H1 (cell line): ENCODE measurements at regions not wholly inside any gene's neighbourhood (a gene's known extent, or its start where the extent isn't known, plus 50 kb on each side); places are given as distances from the start of the nearest gene placed in this dataset.
A peak's percentile ranks its signal among the peaks of the same experiment; 100 is the strongest.

Experiments
- CTCF ChIA-PET: fragments of 300-600 bp; sonication (Branson Sonifier 250); formaldehyde crosslinking; loops from one replicate; lab custom pipeline; 2021; ENCODE audit not compliant: partially characterized antibody; lab: Charles Lee
- POLR2A ChIA-PET: fragments of 300-600 bp; sonication (Branson Sonifier 250); formaldehyde crosslinking; loops from one replicate; lab custom pipeline; 2021; ENCODE audit warnings: inconsistent platforms; ENCODE audit not compliant: partially characterized antibody; lab: Charles Lee
- DNase-seq, 2 experiments: peaks; one replicate each; pipeline versions ENCODE4 v3.0.0 to v3.0.0-alpha.2; 2010 to 2022; ENCODE audit warnings: low spot score in 2 of 2, low read depth in 1 of 2, mixed read lengths in 1 of 2
- FAIRE-seq: peaks from 2 replicates; lab custom pipeline; 2011; peaks lifted over from hg19 to GRCh38; lab: Jason Lieb, UNC
- H2AFZ ChIP-seq: 2 replicates; pipeline ENCODE4 v1.8.1; 2012; ENCODE audit warnings: low read length, inconsistent platforms
- H2AK5ac ChIP-seq: 2 replicates; pipeline ENCODE4 v1.6.1; 2013; ENCODE audit warnings: low read depth, low read length
- H2BK120ac ChIP-seq: replicated peaks from 2 replicates; pipeline ENCODE3; 2013; ENCODE audit warnings: low read depth, low read length, inconsistent platforms
- H2BK12ac ChIP-seq: 2 replicates; pipeline ENCODE4 v1.6.1; 2013; ENCODE audit warnings: low read depth, low read length
- H2BK15ac ChIP-seq: 2 replicates; pipeline ENCODE4 v1.6.1; 2013; ENCODE audit warnings: low read length
- H2BK20ac ChIP-seq: 2 replicates; pipeline ENCODE4 v1.6.1; 2013; ENCODE audit warnings: low read length
- H2BK5ac ChIP-seq: 2 replicates; pipeline ENCODE4 v1.6.1; 2013; ENCODE audit warnings: low read depth, low read length
- H3K14ac ChIP-seq: 2 replicates; pipeline ENCODE4 v1.6.1; 2013; ENCODE audit warnings: inconsistent platforms; ENCODE audit not compliant: insufficient read length
- H3K18ac ChIP-seq: 2 replicates; pipeline ENCODE4 v1.6.1; 2013; ENCODE audit warnings: low read length; ENCODE audit errors: extremely low read depth
- H3K23ac ChIP-seq: 2 replicates; pipeline ENCODE4 v1.6.1; 2013; ENCODE audit warnings: inconsistent platforms; ENCODE audit not compliant: insufficient read length
- H3K23me2 ChIP-seq: 2 replicates; pipeline ENCODE4 v1.6.1; 2013; ENCODE audit warnings: low read depth, low read length
- H3K27ac ChIP-seq: 2 replicates; pipeline ENCODE4 v1.6.1; 2011; ENCODE audit warnings: low read depth, low read length, inconsistent platforms
- H3K27me3 ChIP-seq, 4 experiments: replicated peaks in 1 of 4; 1 replicate in 1 of 4; 2 replicates in 3 of 4; pipeline versions ENCODE4 v1.6.1 to v1.8.1; 2011 to 2013; ENCODE audit warnings: low read length in 3 of 4, mild to moderate bottlenecking in 3 of 4, inconsistent platforms in 2 of 4, mixed read lengths in 2 of 4, moderate library complexity in 1 of 4; ENCODE audit not compliant: control insufficient read depth in 3 of 4, insufficient read depth in 3 of 4; ENCODE audit errors: extremely low read depth in 1 of 4
- H3K36me3 ChIP-seq, 4 experiments: 2 replicates each; pipeline versions ENCODE4 v1.6.1 to v1.8.1; 2011 to 2013; ENCODE audit warnings: mild to moderate bottlenecking in 4 of 4, low read length in 3 of 4, moderate library complexity in 2 of 4, control low read depth in 1 of 4, inconsistent platforms in 1 of 4; ENCODE audit not compliant: insufficient read depth in 4 of 4, control insufficient read depth in 2 of 4
- H3K4ac ChIP-seq: replicated peaks from 2 replicates; pipeline ENCODE3; 2013; ENCODE audit warnings: low read length, low read depth, mixed read lengths, inconsistent platforms; ENCODE audit not compliant: insufficient read length
- H3K4me1 ChIP-seq, 4 experiments: replicated peaks in 1 of 4; 1 replicate in 1 of 4; 2 replicates in 3 of 4; pipeline versions ENCODE4 v1.6.1 to v1.8.1; 2011 to 2013; ENCODE audit warnings: low read length in 3 of 4, inconsistent platforms in 2 of 4, mixed read lengths in 1 of 4; ENCODE audit not compliant: insufficient read depth in 4 of 4, control insufficient read depth in 3 of 4
- H3K4me2 ChIP-seq, 2 experiments: 2 replicates each; pipeline versions ENCODE4 v1.6.1 to v1.8.1; 2011 to 2013; ENCODE audit warnings: low read depth in 2 of 2, low read length in 2 of 2, control low read depth in 1 of 2, inconsistent platforms in 1 of 2, mild to moderate bottlenecking in 1 of 2; ENCODE audit not compliant: insufficient read depth in 1 of 2
- H3K4me3 ChIP-seq, 4 experiments: fragments of 200-600, 300-600 bp in 1 of 4; sonication (generic), shearing (Covaris generic), sonication (Bioruptor Twin) in 1 of 4; 2 replicates each; pipeline versions ENCODE4 v1.5.1 to v1.8.1; 2011 to 2016; ENCODE audit warnings: low read length in 4 of 4, low read depth in 3 of 4, control low read depth in 2 of 4, inconsistent platforms in 2 of 4, mild to moderate bottlenecking in 2 of 4, mixed read lengths in 1 of 4, moderate library complexity in 1 of 4; ENCODE audit not compliant: insufficient read depth in 2 of 4; ENCODE audit errors: extremely low read depth in 1 of 4
- H3K56ac ChIP-seq: replicated peaks from 2 replicates; pipeline ENCODE3; 2013; ENCODE audit warnings: low read depth, mild to moderate bottlenecking, mixed read lengths, low read length, inconsistent platforms; ENCODE audit not compliant: insufficient read length
- H3K79me1 ChIP-seq: 2 replicates; pipeline ENCODE4 v1.6.1; 2013; ENCODE audit warnings: low read depth, low read length, control low read depth
- H3K79me2 ChIP-seq, 2 experiments: 2 replicates each; pipeline versions ENCODE4 v1.6.1 to v1.8.1; 2012 to 2013; ENCODE audit warnings: low read length in 2 of 2, mild to moderate bottlenecking in 2 of 2, inconsistent platforms in 1 of 2; ENCODE audit not compliant: insufficient read depth in 2 of 2, control insufficient read depth in 1 of 2
- H3K9ac ChIP-seq, 4 experiments: replicated peaks in 1 of 4; 1 replicate in 1 of 4; 2 replicates in 3 of 4; pipeline versions ENCODE4 v1.6.1 to v1.8.1; 2011 to 2013; ENCODE audit warnings: low read depth in 3 of 4, low read length in 3 of 4, control low read depth in 2 of 4, mild to moderate bottlenecking in 2 of 4, moderate library complexity in 2 of 4, inconsistent platforms in 1 of 4; ENCODE audit errors: extremely low read depth in 1 of 4
- H3K9me3 ChIP-seq, 2 experiments: 2 replicates each; pipeline versions ENCODE4 v1.6.1 to v1.8.1; 2012 to 2013; ENCODE audit warnings: mild to moderate bottlenecking in 2 of 2, moderate library complexity in 2 of 2, control low read depth in 1 of 2, inconsistent platforms in 1 of 2, low read depth in 1 of 2, low read length in 1 of 2, mixed read lengths in 1 of 2; ENCODE audit not compliant: insufficient read depth in 2 of 2
- H4K20me1 ChIP-seq, 2 experiments: replicated peaks in 1 of 2; 2 replicates each; pipeline versions ENCODE3 to v1.8.1; 2011 to 2013; ENCODE audit warnings: inconsistent platforms in 2 of 2, low read length in 2 of 2, mild to moderate bottlenecking in 1 of 2; ENCODE audit not compliant: insufficient read depth in 2 of 2, control insufficient read depth in 1 of 2
- H4K5ac ChIP-seq: 2 replicates; pipeline ENCODE4 v1.6.1; 2013; ENCODE audit warnings: low read length, low read depth, mixed read lengths, inconsistent platforms; ENCODE audit not compliant: insufficient read length
- H4K8ac ChIP-seq: 2 replicates; pipeline ENCODE4 v1.8.0; 2013; ENCODE audit warnings: mild to moderate bottlenecking, moderate library complexity, low read length, inconsistent platforms; ENCODE audit not compliant: insufficient read depth; ENCODE audit errors: extremely low read depth
- H4K91ac ChIP-seq: replicated peaks from 2 replicates; pipeline ENCODE3; 2013; ENCODE audit warnings: low read length, mixed read lengths, inconsistent platforms; ENCODE audit not compliant: insufficient read length
- BACH1 ChIP-seq: IDR thresholded peaks from 2 replicates; pipeline ENCODE4 v1.6.1; 2012; ENCODE audit warnings: low read length, improper control_type of control experiment
- CREB1 ChIP-seq: IDR thresholded peaks from 2 replicates; pipeline ENCODE4 v1.6.1; 2012; ENCODE audit warnings: inconsistent platforms
- EGR1 ChIP-seq: IDR thresholded peaks from 2 replicates; pipeline ENCODE4 v1.6.1; 2011; ENCODE audit warnings: low read depth, low read length, borderline replicate concordance
- FOSL1 ChIP-seq: IDR thresholded peaks from 2 replicates; pipeline ENCODE4 v1.6.1; 2011; ENCODE audit warnings: mild to moderate bottlenecking, low read depth, low read length, moderate library complexity; ENCODE audit not compliant: insufficient read depth
- KDM5A ChIP-seq: fragments of 200-600 bp; IDR thresholded peaks from 2 replicates; pipeline ENCODE4 v1.7.1; 2012; ENCODE audit warnings: mild to moderate bottlenecking, low read length, inconsistent platforms, mixed read lengths
- NANOG ChIP-seq: IDR thresholded peaks from 2 replicates; pipeline ENCODE4 v1.6.1; 2011; ENCODE audit warnings: low read length, low read depth, mild to moderate bottlenecking, inconsistent platforms; ENCODE audit not compliant: insufficient read depth, poor library complexity, severe bottlenecking
- POU5F1 ChIP-seq: IDR thresholded peaks from 2 replicates; pipeline ENCODE4 v1.6.1; 2011; ENCODE audit warnings: low read depth, mild to moderate bottlenecking, low read length, moderate library complexity
- RFX5 ChIP-seq: IDR thresholded peaks from 2 replicates; pipeline ENCODE4 v1.6.1; 2011; ENCODE audit warnings: low read depth, low read length, improper control_type of control experiment, borderline replicate concordance
- SIX5 ChIP-seq: IDR thresholded peaks from 2 replicates; pipeline ENCODE4 v1.6.1; 2011; ENCODE audit warnings: mild to moderate bottlenecking, low read depth, low read length
- WGBS, 2 experiments: shearing (Covaris generic) in 1 of 2; methylation state at CpG; one replicate each; pipeline versions ENCODE4 v1.1.6 to v1.1.7; 2013 to 2015; ENCODE audit warnings: low lambda C conversion rate in 2 of 2, mixed read lengths in 2 of 2, inconsistent platforms in 1 of 2, low coverage in 1 of 2, missing lambda C conversion rate in 1 of 2; ENCODE audit not compliant: insufficient replicate concordance in 2 of 2, insufficient coverage in 1 of 2, insufficient read length in 1 of 2; ENCODE audit errors: extremely low coverage in 1 of 2, missing lambda C conversion rate in 1 of 2; 5-methylcytosine and 5-hydroxymethylcytosine counted together

DNA sequence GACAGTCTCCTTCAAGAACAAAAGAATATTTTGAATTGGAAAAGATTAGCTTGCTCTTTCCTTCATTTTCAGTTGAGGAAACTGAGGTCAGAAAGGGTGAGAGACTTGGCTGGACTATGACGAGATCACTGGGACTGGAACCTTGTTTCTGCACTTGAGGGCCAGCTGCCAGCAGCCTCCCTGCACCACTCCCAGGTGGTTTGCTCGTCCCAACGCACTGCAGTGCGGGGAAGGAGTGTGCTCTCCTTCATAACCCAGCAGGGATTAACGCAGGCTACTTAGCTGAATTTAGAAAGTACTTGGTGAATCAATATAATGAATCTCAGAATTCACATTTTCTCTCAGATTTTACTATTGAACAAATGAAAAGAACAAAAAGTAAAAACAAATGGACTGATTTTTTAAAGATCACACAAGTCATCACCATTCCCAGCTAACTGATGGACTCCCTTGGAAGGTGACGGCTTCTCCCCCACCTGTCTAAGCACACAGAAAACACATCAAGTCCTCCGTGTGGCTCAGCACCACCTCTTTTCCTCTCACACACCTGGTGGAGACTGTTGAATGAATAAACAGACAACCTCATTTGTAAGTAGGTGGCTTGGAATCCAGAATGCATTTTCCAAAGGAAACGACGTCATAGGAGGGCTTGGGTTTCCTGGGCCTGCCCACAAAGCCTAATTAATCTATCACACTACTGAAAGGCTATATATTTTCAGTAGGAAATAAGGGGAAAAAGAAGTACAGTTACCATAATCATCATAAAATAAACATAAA lies 121.0 kb downstream of the QRSL1 start:
- no peak overlapping the region for H3K27ac ChIP-seq
- 77% methylated on average over 9 of the region's 9 CpGs; no CpG with 5 or more reads in 1 of the 2 experiments for WGBS, 2 experiments
- no peak overlapping the region for H3K23ac ChIP-seq
- no peak overlapping the region for H4K8ac ChIP-seq
- H2BK20ac ChIP-seq = peak overlapping the region; percentile 29; the same call in 1 of the 2 replicates
- H2AK5ac ChIP-seq = no peak overlapping the region
- no peak overlapping the region for H3K56ac ChIP-seq
- no peak overlapping the region for H3K4ac ChIP-seq
- no peak overlapping the region for H4K5ac ChIP-seq
- H3K79me1 ChIP-seq = no peaks in the 10 kb centered on the region
- H2BK120ac ChIP-seq = peak overlapping the region; percentile 45
- H2AFZ ChIP-seq = no peak overlapping the region
- no peaks in the 10 kb centered on the region for H3K23me2 ChIP-seq
- no peak overlapping the region for H4K91ac ChIP-seq
- H2BK5ac ChIP-seq = 0 out of 2 replicates have a peak overlapping the region, but pooled peaks have one; percentile 31
- H4K20me1 ChIP-seq = no peaks in the 10 kb centered on the region
- DNase-seq = no peak
- H3K4me1 ChIP-seq = peaks cover 8 to 22% (median 19%) of the 10 kb centered on the region in 4 experiments
- no peak overlapping the region; the same call in 1 of the 2 replicates for H3K18ac ChIP-seq
- H3K9me3 ChIP-seq = no peaks in the 10 kb centered on the region
- ChIA-PET POLR2A (interaction anchor here (1.0 kb wide), 1 partner anchor 33 kb away, joined by 3 read pairs; no protein-coding TSS in a partner anchor), CTCF (interaction anchor here (0.6 to 1.6 kb wide), 6 partner anchors 8 to 229 kb away, joined by 3 to 5 read pairs (median 3); no protein-coding TSS in a partner anchor)
- H2BK12ac ChIP-seq = peak overlapping the region; percentile 62; the same call in 1 of the 2 replicates
- no peak overlapping the region for H3K14ac ChIP-seq
- no peaks in the 10 kb centered on the region for H3K79me2 ChIP-seq
- no peak overlapping the region for H3K9ac ChIP-seq
- H2BK15ac ChIP-seq = no peak overlapping the region
- H3K27me3 ChIP-seq = no peaks in the 10 kb centered on the region
- TF ChIP-seq EGR1 (no peak), FOSL1 (no peak), KDM5A (no peak), POU5F1 (no peak), SIX5 (no peak), RFX5 (no peak), BACH1 (no peak), CREB1 (no peak), NANOG (no peak)
- TF ChIP-seq, all 59 proteins: peak for 0
- Histone ChIP-seq H3K4me2 (no peak overlapping the region), H3K4me3 (no peak overlapping the region), H3K36me3 (no peaks in the 10 kb centered on the region)
- no peak for FAIRE-seq
